Transverse colon (tissue), 4 donors: ENCODE measurements at regions not wholly inside any gene's neighbourhood (a gene's known extent, or its start where the extent isn't known, plus 50 kb on each side); places are given as distances from the start of the nearest gene placed in this dataset.

ENCODE experiments used
- CTCF ChIP-seq, 5 experiments: fragments of 200-600 bp in 3 of 5; fragments of 450-650 bp in 2 of 5; sonication (generic) in 3 of 5; IDR thresholded peaks; 1 replicate in 2 of 5; 2 replicates in 3 of 5; pipeline ENCODE4 v1.5.1; 2016 to 2017; ENCODE audit warnings: antibody characterized with exemption in 5 of 5, inconsistent platforms in 3 of 5, mild to moderate bottlenecking in 2 of 5, moderate library complexity in 1 of 5
- EP300 ChIP-seq: sonication (generic); formaldehyde crosslinking; IDR thresholded peaks from one replicate; pipeline ENCODE4 v1.6.1; 2017; ENCODE audit warnings: antibody characterized with exemption, low read depth
- POLR2A ChIP-seq: fragments of 450-650 bp; IDR thresholded peaks from one replicate; pipeline ENCODE4 v1.6.1; 2016; ENCODE audit warnings: antibody characterized with exemption, mild to moderate bottlenecking, moderate library complexity
- POLR2AphosphoS5 ChIP-seq, 3 donors: sonication (generic); formaldehyde crosslinking; IDR thresholded peaks; one replicate each; pipeline ENCODE4 v1.6.1; 2016; ENCODE audit warnings: antibody characterized with exemption in 3 of 3

GRCh38 chr2:226023383-226023782 is 623.9 kb downstream of the NYAP2 start:
- no peak for TF ChIP-seq CTCF (IDR thresholded peaks at IDR 0.05)
- TF ChIP-seq POLR2A = no peak
- TF ChIP-seq EP300 = no peak
- no peak for TF ChIP-seq POLR2AphosphoS5 (IDR thresholded peaks at IDR 0.05)
